HEK293 (cell line): ENCODE measurements at regions not wholly inside any gene's neighbourhood (a gene's known extent, or its start where the extent isn't known, plus 50 kb on each side); places are given as distances from the start of the nearest gene placed in this dataset.

Source experiments
- CTCF ChIA-PET: fragments of 350-600 bp; formaldehyde crosslinking; extraction: SDS; loops from one replicate; lab custom pipeline; 2021; ENCODE audit warnings: antibody characterized with exemption; lab: Yijun Ruan, JAX
- POLR2A ChIA-PET: fragments of 300-600 bp; formaldehyde crosslinking; extraction: SDS; loops from one replicate; lab custom pipeline; 2020; ENCODE audit warnings: antibody characterized with exemption, inconsistent platforms; lab: Yijun Ruan, JAX
- H3K27ac ChIP-seq: fragments of 200-500 bp; sonication (Bioruptor generic); 2 replicates; pipeline ENCODE4 v1.5.1; 2014; ENCODE audit warnings: low read depth, low read length, control low read depth, inconsistent platforms; ENCODE audit errors: extremely low read depth
- H3K36me3 ChIP-seq, 2 experiments: fragments of 200-500 bp in 1 of 2; sonication (Bioruptor generic) in 1 of 2; 1 replicate in 1 of 2; 2 replicates in 1 of 2; pipeline ENCODE4 v1.5.1; 2014 to 2017; ENCODE audit warnings: inconsistent platforms in 2 of 2, low read length in 2 of 2; ENCODE audit not compliant: control insufficient read depth in 2 of 2, insufficient read depth in 1 of 2
- H3K4me1 ChIP-seq: fragments of 200-500 bp; sonication (Bioruptor generic); 2 replicates; pipeline ENCODE4 v1.5.1; 2014; ENCODE audit warnings: mild to moderate bottlenecking, low read length, inconsistent platforms; ENCODE audit not compliant: control insufficient read depth, insufficient read depth
- H3K4me3 ChIP-seq: 2 replicates; pipeline ENCODE4 v1.5.1; 2011; ENCODE audit warnings: low read depth, mild to moderate bottlenecking, control low read depth, low read length, moderate library complexity
- H3K9me3 ChIP-seq: fragments of 200-500 bp; sonication (Bioruptor generic); 2 replicates; pipeline ENCODE4 v1.5.1; 2014; ENCODE audit warnings: low read depth, low read length, inconsistent platforms; ENCODE audit not compliant: control insufficient read depth, insufficient read depth
- AEBP2 ChIP-seq: fragments of 450-650 bp; formaldehyde crosslinking; IDR thresholded peaks from 2 replicates; pipeline ENCODE4 v1.5.1; 2016; ENCODE audit warnings: missing biosample characterization, missing genetic modification characterization, borderline replicate concordance
- GFI1B ChIP-seq: fragments of 450-650 bp; formaldehyde crosslinking; IDR thresholded peaks from 2 replicates; pipeline ENCODE4 v1.5.1; 2016; ENCODE audit warnings: missing biosample characterization, missing genetic modification characterization
- GLIS2 ChIP-seq: fragments of 450-650 bp; formaldehyde crosslinking; IDR thresholded peaks from 2 replicates; pipeline ENCODE4 v1.5.1; 2016; ENCODE audit warnings: missing biosample characterization, missing genetic modification characterization
- HOXD13 ChIP-seq: sonication (generic); formaldehyde crosslinking; IDR thresholded peaks from 2 replicates; pipeline ENCODE4 v1.8.0; 2022; ENCODE audit warnings: missing genetic modification reagents, borderline replicate concordance
- KLF7 ChIP-seq: fragments of 450-650 bp; formaldehyde crosslinking; IDR thresholded peaks from 2 replicates; pipeline ENCODE4 v1.5.1; 2016; ENCODE audit warnings: missing biosample characterization, missing genetic modification characterization, borderline replicate concordance
- PRDM1 ChIP-seq: fragments of 450-650 bp; formaldehyde crosslinking; IDR thresholded peaks from 2 replicates; pipeline ENCODE4; 2016; ENCODE audit warnings: missing biosample characterization, missing genetic modification characterization
- WT1 ChIP-seq: fragments of 450-650 bp; formaldehyde crosslinking; IDR thresholded peaks from 2 replicates; pipeline ENCODE4 v1.5.1; 2016; ENCODE audit warnings: missing biosample characterization, missing genetic modification characterization
- ZBTB11 ChIP-seq: fragments of 450-650 bp; formaldehyde crosslinking; conservative IDR thresholded peaks from 2 replicates; pipeline ENCODE4 v1.5.1; 2016; ENCODE audit warnings: low read depth, missing biosample characterization, missing genetic modification characterization
- ZBTB8A ChIP-seq: fragments of 450-650 bp; formaldehyde crosslinking; IDR thresholded peaks from 2 replicates; pipeline ENCODE4 v1.5.1; 2016; ENCODE audit warnings: missing biosample characterization, missing genetic modification characterization
- ZEB2 ChIP-seq: fragments of 450-650 bp; formaldehyde crosslinking; IDR thresholded peaks from 2 replicates; pipeline ENCODE4 v1.5.1; 2016; ENCODE audit warnings: missing biosample characterization, missing genetic modification characterization
- ZNF157 ChIP-seq: fragments of 450-650 bp; formaldehyde crosslinking; IDR thresholded peaks from 2 replicates; pipeline ENCODE4 v1.5.1; 2016; ENCODE audit warnings: missing biosample characterization, missing genetic modification characterization
- ZNF211 ChIP-seq: fragments of 450-650 bp; formaldehyde crosslinking; IDR thresholded peaks from 2 replicates; pipeline ENCODE4 v1.5.1; 2016; ENCODE audit warnings: low read depth, missing biosample characterization, missing genetic modification characterization
- ZNF274 ChIP-seq, 2 experiments: fragments of 200-500 bp in 1 of 2; fragments of 450-650 bp in 1 of 2; sonication (Bioruptor generic) in 1 of 2; formaldehyde crosslinking in 1 of 2; IDR thresholded peaks; 2 replicates each; pipeline versions ENCODE4 v1.5.1 to v1.6.1; 2014 to 2016; ENCODE audit warnings: borderline replicate concordance in 1 of 2, inconsistent platforms in 1 of 2, low read length in 1 of 2, missing biosample characterization in 1 of 2, missing genetic modification characterization in 1 of 2
- ZNF302 ChIP-seq: fragments of 450-650 bp; formaldehyde crosslinking; IDR thresholded peaks from 2 replicates; pipeline ENCODE4 v1.5.1; 2016; ENCODE audit warnings: missing biosample characterization, missing genetic modification characterization, low read depth
- ZNF391 ChIP-seq: fragments of 450-650 bp; formaldehyde crosslinking; IDR thresholded peaks from 2 replicates; pipeline ENCODE4 v1.5.1; 2016; ENCODE audit warnings: low read depth, missing biosample characterization, missing genetic modification characterization, borderline replicate concordance
- ZNF48 ChIP-seq: fragments of 450-650 bp; formaldehyde crosslinking; IDR thresholded peaks from 2 replicates; pipeline ENCODE4 v1.5.1; 2016; ENCODE audit warnings: missing biosample characterization, missing genetic modification characterization
- ZNF561 ChIP-seq: fragments of 450-650 bp; IDR thresholded peaks from 2 replicates; pipeline ENCODE4 v1.5.1; 2018; ENCODE audit warnings: missing biosample characterization, missing genetic modification characterization, borderline replicate concordance
- ZNF701 ChIP-seq: fragments of 450-650 bp; formaldehyde crosslinking; IDR thresholded peaks from 2 replicates; pipeline ENCODE4 v1.5.1; 2016; ENCODE audit warnings: missing biosample characterization, missing genetic modification characterization
- ZNF704 ChIP-seq: fragments of 450-650 bp; formaldehyde crosslinking; IDR thresholded peaks from 2 replicates; pipeline ENCODE4 v1.5.1; 2016; ENCODE audit warnings: missing biosample characterization, missing genetic modification characterization
- ZNF768 ChIP-seq: fragments of 450-650 bp; formaldehyde crosslinking; IDR thresholded peaks from 2 replicates; pipeline ENCODE4 v1.5.1; 2018; ENCODE audit warnings: missing biosample characterization, mild to moderate bottlenecking, missing genetic modification characterization
- TF ChIP-seq, protein P1 (sequence below): fragments of 450-650 bp; formaldehyde crosslinking; IDR thresholded peaks from 2 replicates; pipeline ENCODE4 v1.5.1; 2016; ENCODE audit warnings: missing biosample characterization, missing genetic modification characterization

GRCh38 chr3:54045061-54045815 is 77.1 kb upstream of the CACNA2D3 start:
- Histone ChIP-seq H3K4me3 (no peak overlapping the region), H3K36me3 (peaks cover 0 to 9% of the 10 kb centered on the region in 2 experiments; a peak in 1 of 3 replicates), H3K9me3 (no peaks in the 10 kb centered on the region), H3K27ac (no peak overlapping the region), H3K4me1 (no peaks in the 10 kb centered on the region; the same call in 1 of the 2 replicates)
- ChIA-PET POLR2A (no interaction called here), CTCF (interaction anchor here (0.6 kb wide), 1 partner anchor 191 kb away, joined by 3 read pairs; no protein-coding TSS in a partner anchor)
- TF ChIP-seq GLIS2 (tag by site-specific recombination) (no peak), ZNF768 (tag by site-specific recombination) (no peak), GFI1B (tag by site-specific recombination) (no peak), PRDM1 (tag by site-specific recombination) (no peak), ZEB2 (no peak), WT1 (tag by site-specific recombination) (no peak), ZBTB11 (tag by site-specific recombination) (no peak), ZNF391 (tag by site-specific recombination) (no peak), ZNF48 (tag by site-specific recombination) (no peak)

DNA sequence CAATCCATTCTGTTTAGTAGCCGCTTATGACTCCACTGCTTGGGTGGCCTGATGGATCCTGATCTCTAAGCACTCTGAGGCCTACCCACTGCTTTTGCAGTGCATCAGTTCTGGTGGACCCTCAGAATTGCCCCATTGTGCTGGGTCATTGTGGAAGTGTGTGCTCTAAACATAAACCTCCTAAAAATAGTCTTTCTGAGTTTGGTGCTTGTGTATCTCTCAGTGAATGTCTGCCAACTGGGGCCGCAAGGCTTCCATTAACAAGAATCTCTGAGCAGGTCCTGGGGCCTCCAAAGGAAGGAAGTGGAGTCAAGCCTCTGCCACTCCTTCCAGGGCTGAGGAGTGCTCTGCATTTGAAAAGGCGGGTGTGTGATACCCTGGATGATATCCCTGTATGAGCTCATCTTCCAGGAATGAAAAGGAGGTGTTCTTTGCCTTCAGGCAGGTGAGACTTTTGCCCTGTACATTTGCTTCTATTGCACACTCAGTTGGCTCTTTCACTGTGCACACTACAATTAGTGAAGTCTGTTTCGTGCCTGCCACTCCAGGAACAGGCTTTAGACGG is 80.0 kb upstream of the CACNA2D3 start:
- CTCF ChIA-PET, result interaction anchor here (0.6 kb wide), 1 partner anchor 789 kb away, joined by 3 read pairs; no protein-coding TSS in a partner anchor
- TF ChIP-seq ZNF274 (IDR thresholded peaks at IDR 0.05; ENCODE audit: low read length) (no peak), ZNF274 (tag by site-specific recombination; IDR thresholded peaks at IDR 0.05; ENCODE audit: borderline replicate concordance) (no peak), ZNF701 (tag by site-specific recombination) (no peak), ZBTB8A (tag by site-specific recombination) (no peak), ZNF561 (tag by site-specific recombination) (no peak), ZNF302 (tag by site-specific recombination) (no peak), KLF7 (tag by site-specific recombination) (no peak), ZNF157 (no peak), AEBP2 (no peak), HOXD13 (no peak), ZNF211 (tag by site-specific recombination) (no peak), ZNF704 (tag by site-specific recombination) (no peak)
- TF ChIP-seq, protein P1, sequence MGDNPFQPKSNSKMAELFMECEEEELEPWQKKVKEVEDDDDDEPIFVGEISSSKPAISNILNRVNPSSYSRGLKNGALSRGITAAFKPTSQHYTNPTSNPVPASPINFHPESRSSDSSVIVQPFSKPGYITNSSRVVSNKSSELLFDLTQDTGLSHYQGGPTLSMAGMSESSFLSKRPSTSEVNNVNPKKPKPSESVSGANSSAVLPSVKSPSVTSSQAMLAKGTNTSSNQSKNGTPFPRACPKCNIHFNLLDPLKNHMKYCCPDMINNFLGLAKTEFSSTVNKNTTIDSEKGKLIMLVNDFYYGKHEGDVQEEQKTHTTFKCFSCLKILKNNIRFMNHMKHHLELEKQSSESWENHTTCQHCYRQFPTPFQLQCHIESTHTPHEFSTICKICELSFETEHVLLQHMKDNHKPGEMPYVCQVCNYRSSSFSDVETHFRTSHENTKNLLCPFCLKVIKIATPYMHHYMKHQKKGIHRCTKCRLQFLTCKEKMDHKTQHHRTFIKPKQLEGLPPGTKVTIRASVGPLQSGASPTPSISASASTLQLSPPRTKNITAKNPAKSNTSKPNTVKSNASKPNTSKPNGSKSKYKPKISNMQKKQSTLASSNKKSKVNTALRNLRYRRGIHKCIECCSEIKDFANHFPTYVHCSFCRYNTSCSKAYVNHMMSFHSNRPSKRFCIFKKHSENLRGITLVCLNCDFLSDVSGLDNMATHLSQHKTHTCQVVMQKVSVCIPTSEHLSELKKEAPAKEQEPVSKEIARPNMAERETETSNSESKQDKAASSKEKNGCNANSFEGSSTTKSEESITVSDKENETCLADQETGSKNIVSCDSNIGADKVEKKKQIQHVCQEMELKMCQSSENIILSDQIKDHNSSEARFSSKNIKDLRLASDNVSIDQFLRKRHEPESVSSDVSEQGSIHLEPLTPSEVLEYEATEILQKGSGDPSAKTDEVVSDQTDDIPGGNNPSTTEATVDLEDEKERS (tag by site-specific recombination), result no peak

More for the DNA sequence above, 80.0 kb upstream of the CACNA2D3 start:
- Histone ChIP-seq H3K36me3 (peaks cover 0 to 9% of the 10 kb centered on the region in 2 experiments; a peak in 1 of 3 replicates), H3K9me3 (no peaks in the 10 kb centered on the region), H3K27ac (no peak overlapping the region), H3K4me1 (no peaks in the 10 kb centered on the region; the same call in 1 of the 2 replicates), H3K4me3 (no peak overlapping the region)
- POLR2A ChIA-PET, result no interaction called here
